WTC11 (cell line): ENCODE measurements at regions not wholly inside any gene's neighbourhood (a gene's known extent, or its start where the extent isn't known, plus 50 kb on each side); places are given as distances from the start of the nearest gene placed in this dataset.

Source experiments
- ATAC-seq: fragments of 200-7000 bp; cut with Tn5 transposase; 2 replicates; pipeline ENCODE4 v1.10.0; 2021; ENCODE audit warnings: mild to moderate bottlenecking, moderate library complexity
- CTCF ChIA-PET: fragments of 300-600 bp; sonication (Branson Sonifier 250); formaldehyde crosslinking; loops from one replicate; lab custom pipeline; 2021; ENCODE audit warnings: antibody characterized with exemption; lab: Charles Lee
- POLR2A ChIA-PET: fragments of 350-600 bp; sonication (Branson Sonifier 250); formaldehyde crosslinking; loops from one replicate; lab custom pipeline; 2021; ENCODE audit warnings: antibody characterized with exemption; lab: Charles Lee
- DNase-seq: peaks from one replicate; pipeline ENCODE4 v3.0.0; 2021; ENCODE audit warnings: low spot score
- H3K27ac Mint-ChIP-seq: 2 replicates; pipeline ENCODE4 v1.8.0; 2021; ENCODE audit warnings: mixed read lengths
- H3K27me3 Mint-ChIP-seq: 2 replicates; pipeline ENCODE4 v1.8.0; 2021; ENCODE audit warnings: low read depth, mild to moderate bottlenecking, moderate library complexity, mixed read lengths
- H3K36me3 Mint-ChIP-seq: 2 replicates; pipeline ENCODE4 v1.8.0; 2021; ENCODE audit warnings: mixed read lengths
- H3K4me1 Mint-ChIP-seq: 2 replicates; pipeline ENCODE4 v1.8.0; 2022; ENCODE audit warnings: mixed read lengths
- H3K4me3 Mint-ChIP-seq: 2 replicates; pipeline ENCODE4 v1.8.0; 2021; ENCODE audit warnings: mild to moderate bottlenecking, moderate library complexity, mixed read lengths
- H3K9me3 Mint-ChIP-seq: 2 replicates; pipeline ENCODE4 v1.8.0; 2021; ENCODE audit warnings: mixed read lengths
- ATF2 ChIP-seq: sonication (generic); formaldehyde crosslinking; IDR thresholded peaks from 2 replicates; pipeline ENCODE4 v1.8.1; 2022; ENCODE audit warnings: low read depth, missing genetic modification reagents, borderline replicate concordance
- CDX4 ChIP-seq: fragments of 250-450 bp; sonication (Bioruptor Pico); IDR thresholded peaks from 2 replicates; pipeline ENCODE4 v1.9.0; 2021; ENCODE audit warnings: moderate library complexity, mild to moderate bottlenecking, inconsistent platforms, borderline replicate concordance
- CTCF ChIP-seq: fragments of 200-600 bp; IDR thresholded peaks from 2 replicates; pipeline ENCODE4 v1.8.0; 2022; ENCODE audit warnings: antibody characterized with exemption
- E2F1 ChIP-seq: sonication (generic); formaldehyde crosslinking; IDR thresholded peaks from 2 replicates; pipeline ENCODE4 v1.8.0; 2022; ENCODE audit warnings: mild to moderate bottlenecking, missing genetic modification reagents
- FOXP4 ChIP-seq: sonication (generic); formaldehyde crosslinking; IDR thresholded peaks from 2 replicates; pipeline ENCODE4 v1.8.0; 2022; ENCODE audit warnings: mild to moderate bottlenecking, missing genetic modification reagents
- GRHL2 ChIP-seq: fragments of 250-450 bp; sonication (Bioruptor Pico); IDR thresholded peaks from 2 replicates; pipeline ENCODE4 v1.8.0; 2022; ENCODE audit warnings: mild to moderate bottlenecking, moderate library complexity; ENCODE audit not compliant: insufficient replicate concordance, severe bottlenecking
- NFATC4 ChIP-seq: fragments of 250-450 bp; sonication (Bioruptor Pico); IDR thresholded peaks from 2 replicates; pipeline ENCODE4 v1.9.0; 2021; ENCODE audit warnings: mild to moderate bottlenecking
- NR2C2 ChIP-seq: sonication (generic); formaldehyde crosslinking; IDR thresholded peaks from 2 replicates; pipeline ENCODE4 v1.8.0; 2022; ENCODE audit warnings: mild to moderate bottlenecking, missing genetic modification reagents
- PRRX2 ChIP-seq: fragments of 250-450 bp; sonication (Bioruptor Pico); IDR thresholded peaks from 2 replicates; pipeline ENCODE4 v1.8.0; 2021; ENCODE audit warnings: mild to moderate bottlenecking
- STAT6 ChIP-seq: sonication (generic); formaldehyde crosslinking; conservative IDR thresholded peaks from 2 replicates; pipeline ENCODE4 v1.8.1; 2023; ENCODE audit warnings: mild to moderate bottlenecking, low read depth, missing genetic modification reagents, moderate library complexity
- ZBTB43 ChIP-seq: sonication (generic); formaldehyde crosslinking; IDR thresholded peaks from 2 replicates; pipeline ENCODE4 v1.8.1; 2023; ENCODE audit warnings: mild to moderate bottlenecking, missing genetic modification reagents
- ZNF121 ChIP-seq: sonication (generic); formaldehyde crosslinking; IDR thresholded peaks from 2 replicates; pipeline ENCODE4 v1.8.0; 2023; ENCODE audit warnings: missing genetic modification reagents
- ZNF425 ChIP-seq: fragments of 250-450 bp; sonication (Bioruptor Pico); conservative IDR thresholded peaks from 2 replicates; pipeline ENCODE4 v1.9.0; 2021; ENCODE audit warnings: mild to moderate bottlenecking
- ZNF512 ChIP-seq: sonication (generic); formaldehyde crosslinking; IDR thresholded peaks from 2 replicates; pipeline ENCODE4 v1.8.1; 2022; ENCODE audit warnings: missing genetic modification reagents, borderline replicate concordance
- ZSCAN18 ChIP-seq: fragments of 250-450 bp; sonication (Bioruptor Pico); IDR thresholded peaks from 2 replicates; pipeline ENCODE4 v2.1.2; 2022; ENCODE audit warnings: mild to moderate bottlenecking, moderate library complexity

- TF ChIP-seq STAT6 (CRISPR knock-in tag), result no peak
- TF ChIP-seq CTCF, result no peak
- TF ChIP-seq PRRX2 (CRISPR knock-in tag), result no peak
- TF ChIP-seq, all 79 proteins: peak for 0
These were observed 128.0 kb downstream of the ARL4A start (continued) for GRCh38 chr7:12815426-12815825.

GRCh38 chr7:12815871-12816270 is 128.4 kb downstream of the ARL4A start:
- Mint-ChIP-seq H3K27ac (no peak overlapping the region), H3K27me3 (no peaks in the 10 kb centered on the region), H3K4me1 (peaks cover 39% of the 10 kb centered on the region), H3K4me3 (no peak overlapping the region), H3K36me3 (peaks cover 6% of the 10 kb centered on the region; the same call in 1 of the 2 replicates), H3K9me3 (peaks cover 10% of the 10 kb centered on the region)
- DNase-seq, result no peak
- ATAC-seq, result no peak
- CTCF ChIA-PET, result no interaction called here
- POLR2A ChIA-PET, result no interaction called here
- TF ChIP-seq ZNF425 (CRISPR knock-in tag) (no peak), NFATC4 (CRISPR knock-in tag) (no peak), GRHL2 (CRISPR knock-in tag) (no peak), E2F1 (CRISPR knock-in tag) (no peak), ZSCAN18 (CRISPR knock-in tag) (no peak), ZNF512 (CRISPR knock-in tag) (no peak), ZNF121 (CRISPR knock-in tag) (no peak), NR2C2 (CRISPR knock-in tag) (no peak), CDX4 (CRISPR knock-in tag) (no peak), ZBTB43 (CRISPR knock-in tag) (no peak), FOXP4 (CRISPR knock-in tag) (no peak), ATF2 (CRISPR knock-in tag) (no peak)
